OCI-LY1 (cell line): ENCODE measurements at regions not wholly inside any gene's neighbourhood (a gene's known extent, or its start where the extent isn't known, plus 50 kb on each side); places are given as distances from the start of the nearest gene placed in this dataset.

ENCODE experiments used
- H2AFZ ChIP-seq: fragments of 200-600 bp; sonication (generic), shearing (Covaris generic); 2 replicates; pipeline ENCODE4 v1.6.0; 2014; ENCODE audit warnings: antibody characterized with exemption, mild to moderate bottlenecking, low read length
- H3F3A ChIP-seq: fragments of 200-600 bp; sonication (generic), shearing (Covaris generic); 2 replicates; pipeline ENCODE4 v1.6.0; 2014; ENCODE audit warnings: mild to moderate bottlenecking, antibody characterized with exemption, low read length, moderate library complexity; ENCODE audit not compliant: insufficient read depth
- H3K27ac ChIP-seq: fragments of 200-600 bp; sonication (generic); 2 replicates; pipeline ENCODE4 v1.5.1; 2014; ENCODE audit warnings: low read length, mixed run types, mild to moderate bottlenecking, low read depth; ENCODE audit not compliant: poor library complexity, severe bottlenecking
- H3K27me3 ChIP-seq: fragments of 200-600 bp; sonication (generic); 2 replicates; pipeline ENCODE4 v1.6.0; 2014; ENCODE audit warnings: antibody characterized with exemption, mild to moderate bottlenecking, low read length, moderate library complexity; ENCODE audit not compliant: insufficient read depth
- H3K36me3 ChIP-seq: fragments of 200-600 bp; sonication (generic); 2 replicates; pipeline ENCODE4 v1.6.1; 2014; ENCODE audit warnings: mild to moderate bottlenecking, antibody characterized with exemption, low read length, moderate library complexity, mixed read lengths; ENCODE audit not compliant: insufficient read depth
- H3K4me1 ChIP-seq: fragments of 200-600 bp; sonication (generic); 2 replicates; pipeline ENCODE4 v1.5.1; 2014; ENCODE audit warnings: mild to moderate bottlenecking, low read length, moderate library complexity; ENCODE audit not compliant: insufficient read depth, severe bottlenecking
- H3K4me2 ChIP-seq: fragments of 200-600 bp; sonication (generic), shearing (Covaris generic); 2 replicates; pipeline ENCODE4 v1.6.1; 2014; ENCODE audit warnings: low read length
- H3K4me3 ChIP-seq: fragments of 200-600 bp; sonication (generic); 2 replicates; pipeline ENCODE4 v1.5.1; 2014; ENCODE audit warnings: low read length, low read depth, mild to moderate bottlenecking, mixed read lengths; ENCODE audit not compliant: poor library complexity, severe bottlenecking
- H3K79me2 ChIP-seq: fragments of 200-600 bp; shearing (Covaris generic); 2 replicates; pipeline ENCODE4 v1.6.1; 2016; ENCODE audit warnings: mixed run types, low read length, mixed read lengths; ENCODE audit not compliant: insufficient read depth
- H3K9ac ChIP-seq: fragments of 200-600 bp; sonication (generic), shearing (Covaris generic); 2 replicates; pipeline ENCODE4 v1.6.1; 2014; ENCODE audit warnings: mild to moderate bottlenecking, low read length, mixed read lengths
- H3K9me2 ChIP-seq: fragments of 200-600 bp; sonication (generic), shearing (Covaris generic); 2 replicates; pipeline ENCODE4 v1.6.1; 2014; ENCODE audit warnings: low read depth, mild to moderate bottlenecking, low read length, mixed read lengths
- H3K9me3 ChIP-seq: fragments of 200-600 bp; shearing (Covaris generic); 2 replicates; pipeline ENCODE4 v1.6.1; 2014; ENCODE audit warnings: low read length, mixed read lengths
- H4K20me1 ChIP-seq: fragments of 200-600 bp; sonication (generic), shearing (Covaris generic); 2 replicates; pipeline ENCODE4 v1.6.0; 2016; ENCODE audit warnings: mild to moderate bottlenecking, low read length; ENCODE audit not compliant: insufficient read depth
- EZH2 ChIP-seq: fragments of 200-600 bp; sonication (generic), shearing (Covaris generic); IDR thresholded peaks from 2 replicates; pipeline ENCODE4 v1.8.0; 2017; ENCODE audit warnings: borderline replicate concordance, mixed run types, mild to moderate bottlenecking, antibody characterized with exemption, low read length, moderate library complexity, mixed read lengths
- TF ChIP-seq, protein P1 (sequence below): fragments of 200-600 bp; sonication (generic), shearing (Covaris generic); IDR thresholded peaks from 2 replicates; pipeline ENCODE4 v1.5.1; 2017; ENCODE audit warnings: mild to moderate bottlenecking, antibody characterized with exemption, low read length, moderate library complexity, mixed read lengths

DNA sequence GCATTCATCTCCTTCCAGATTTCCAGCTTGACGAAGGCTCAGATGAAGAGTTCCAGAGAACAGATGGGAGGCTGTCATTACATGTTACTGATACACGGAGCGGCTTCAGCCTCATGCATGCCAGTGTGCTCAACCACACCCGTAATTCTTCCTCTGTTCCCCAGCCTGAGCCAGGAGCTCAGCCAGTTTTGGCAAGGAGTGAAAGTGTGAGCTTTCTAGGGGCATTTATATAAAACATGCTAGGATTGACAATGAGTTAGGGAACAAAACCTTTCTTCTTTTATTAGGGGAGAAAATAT, 290.4 kb upstream of the PLXNA2 start:
- no peak overlapping the region for H3K4me3 ChIP-seq
- no peak overlapping the region for H2AFZ ChIP-seq
- no peaks in the 10 kb centered on the region for H3K9me2 ChIP-seq
- no peaks in the 10 kb centered on the region for H3K9me3 ChIP-seq
- no peak overlapping the region for H3K9ac ChIP-seq
- H3K4me2 ChIP-seq, result no peak overlapping the region
- H3K27me3 ChIP-seq, result no peaks in the 10 kb centered on the region; the same call in 1 of the 2 replicates
- H3K36me3 ChIP-seq, result no peaks in the 10 kb centered on the region
- no peaks in the 10 kb centered on the region for H3F3A ChIP-seq
- H3K27ac ChIP-seq, result no peak overlapping the region
- H4K20me1 ChIP-seq, result no peaks in the 10 kb centered on the region
- H3K79me2 ChIP-seq, result no peaks in the 10 kb centered on the region
- no peaks in the 10 kb centered on the region for H3K4me1 ChIP-seq
- no peak for TF ChIP-seq EZH2
- TF ChIP-seq, protein P1, sequence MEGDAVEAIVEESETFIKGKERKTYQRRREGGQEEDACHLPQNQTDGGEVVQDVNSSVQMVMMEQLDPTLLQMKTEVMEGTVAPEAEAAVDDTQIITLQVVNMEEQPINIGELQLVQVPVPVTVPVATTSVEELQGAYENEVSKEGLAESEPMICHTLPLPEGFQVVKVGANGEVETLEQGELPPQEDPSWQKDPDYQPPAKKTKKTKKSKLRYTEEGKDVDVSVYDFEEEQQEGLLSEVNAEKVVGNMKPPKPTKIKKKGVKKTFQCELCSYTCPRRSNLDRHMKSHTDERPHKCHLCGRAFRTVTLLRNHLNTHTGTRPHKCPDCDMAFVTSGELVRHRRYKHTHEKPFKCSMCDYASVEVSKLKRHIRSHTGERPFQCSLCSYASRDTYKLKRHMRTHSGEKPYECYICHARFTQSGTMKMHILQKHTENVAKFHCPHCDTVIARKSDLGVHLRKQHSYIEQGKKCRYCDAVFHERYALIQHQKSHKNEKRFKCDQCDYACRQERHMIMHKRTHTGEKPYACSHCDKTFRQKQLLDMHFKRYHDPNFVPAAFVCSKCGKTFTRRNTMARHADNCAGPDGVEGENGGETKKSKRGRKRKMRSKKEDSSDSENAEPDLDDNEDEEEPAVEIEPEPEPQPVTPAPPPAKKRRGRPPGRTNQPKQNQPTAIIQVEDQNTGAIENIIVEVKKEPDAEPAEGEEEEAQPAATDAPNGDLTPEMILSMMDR, result no peak

DNA sequence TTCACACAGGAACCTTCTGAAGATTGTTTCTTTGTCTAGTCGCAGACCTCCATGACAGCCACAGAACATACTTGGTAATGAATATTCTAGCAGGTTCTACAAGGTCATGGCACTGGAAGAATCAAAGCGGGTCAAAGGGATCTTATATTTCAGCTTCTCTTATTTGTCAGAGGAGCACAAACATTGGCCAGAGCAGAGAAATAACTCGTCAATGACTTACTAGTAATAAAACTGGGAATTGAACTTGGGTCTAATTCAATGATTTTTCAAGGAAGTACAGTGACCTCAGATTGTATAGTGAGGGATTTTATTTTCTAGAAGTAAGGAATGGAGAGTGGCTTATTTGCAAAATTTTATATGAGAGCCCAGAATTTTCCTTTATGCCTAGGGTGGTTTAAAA, 290.8 kb upstream of the PLXNA2 start:
- H3K4me2 ChIP-seq, result no peak overlapping the region
- H2AFZ ChIP-seq, result no peak overlapping the region
- no peaks in the 10 kb centered on the region for H3K9me3 ChIP-seq
- H3K9ac ChIP-seq, result no peak overlapping the region
- no peaks in the 10 kb centered on the region for H3K4me1 ChIP-seq
- H3F3A ChIP-seq, result no peaks in the 10 kb centered on the region
- no peak for TF ChIP-seq EZH2
- TF ChIP-seq, protein P1, result no peak
- no peak overlapping the region for H3K27ac ChIP-seq
- no peak overlapping the region for H3K4me3 ChIP-seq
- no peaks in the 10 kb centered on the region for H3K9me2 ChIP-seq
- H3K27me3 ChIP-seq, result no peaks in the 10 kb centered on the region; the same call in 1 of the 2 replicates
- no peaks in the 10 kb centered on the region for H3K36me3 ChIP-seq
- no peaks in the 10 kb centered on the region for H3K79me2 ChIP-seq
- no peaks in the 10 kb centered on the region for H4K20me1 ChIP-seq

DNA sequence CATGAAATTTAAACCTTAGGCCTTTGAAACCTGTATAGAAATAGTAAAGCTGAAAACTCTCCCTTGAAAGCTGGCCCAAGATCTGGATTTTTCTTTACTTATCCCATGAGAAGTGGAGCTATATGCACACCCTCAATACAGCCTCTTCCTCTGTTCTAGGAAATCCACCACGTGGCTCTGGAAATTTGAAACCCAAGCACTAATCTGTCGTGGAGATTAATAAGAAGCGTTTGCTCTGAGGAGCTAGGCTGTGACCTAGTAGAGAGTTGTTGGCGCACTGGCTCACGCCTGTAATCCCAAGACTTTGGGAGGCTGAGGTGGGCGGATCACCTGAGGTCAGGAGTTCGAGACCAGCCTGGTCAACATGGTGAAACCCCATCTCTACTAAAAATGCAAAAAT, 291.3 kb upstream of the PLXNA2 start:
- Histone ChIP-seq H3K9ac (no peak overlapping the region), H3K9me3 (no peaks in the 10 kb centered on the region), H3K79me2 (no peaks in the 10 kb centered on the region), H3K4me1 (no peaks in the 10 kb centered on the region), H3F3A (no peaks in the 10 kb centered on the region), H3K9me2 (no peaks in the 10 kb centered on the region), H2AFZ (no peak overlapping the region), H3K27me3 (no peaks in the 10 kb centered on the region; the same call in 1 of the 2 replicates), H3K36me3 (no peaks in the 10 kb centered on the region), H3K27ac (no peak overlapping the region), H3K4me3 (no peak overlapping the region), H3K4me2 (no peak overlapping the region), H4K20me1 (no peaks in the 10 kb centered on the region)
- TF ChIP-seq, protein P1, result no peak
- no peak for TF ChIP-seq EZH2
